ENCODE measurements at regions not wholly inside any gene's neighbourhood (a gene's known extent, or its start where the extent isn't known, plus 50 kb on each side); places are given as distances from the start of the nearest gene placed in this dataset.
"Not testable (repeated sequence)": the region's sequence is repeated elsewhere in the genome, so short reads cannot be mapped to it uniquely, and the experiment has no call there.

DNA sequence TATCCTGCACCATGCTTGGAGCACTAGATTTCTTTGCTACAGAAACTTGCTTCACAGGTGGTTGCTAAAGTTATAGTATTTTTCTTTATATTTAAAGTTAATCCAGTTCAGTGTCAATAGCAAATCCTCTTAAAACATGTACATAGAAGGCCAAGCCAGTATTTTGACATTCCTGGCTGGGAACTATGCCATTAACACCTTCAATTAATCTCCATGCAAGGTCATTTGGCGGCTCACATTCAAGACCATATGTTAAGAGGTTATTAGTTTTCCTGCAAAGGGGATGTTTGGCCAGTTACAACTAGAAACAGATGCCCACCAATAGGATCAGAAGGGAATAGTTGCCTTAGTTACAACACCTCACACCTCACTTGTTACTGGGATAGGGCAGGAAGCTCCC lies 261.3 kb upstream of the MEIS1 start:
- no peak for DNase-seq
- no peaks in the 10 kb centered on the region for H3K27me3 Mint-ChIP-seq
- no peaks in the 10 kb centered on the region for H3K36me3 Mint-ChIP-seq (ENCODE audit: low read depth)
- no peaks in the 10 kb centered on the region for H3K9me3 Mint-ChIP-seq
- H3K4me1 Mint-ChIP-seq = no peaks in the 10 kb centered on the region
- CTCF ChIA-PET = no interaction called here
- H3K4me3 Mint-ChIP-seq = no peak overlapping the region
- H3K27ac Mint-ChIP-seq = no peak overlapping the region
- POLR2A ChIA-PET = no interaction called here

DNA sequence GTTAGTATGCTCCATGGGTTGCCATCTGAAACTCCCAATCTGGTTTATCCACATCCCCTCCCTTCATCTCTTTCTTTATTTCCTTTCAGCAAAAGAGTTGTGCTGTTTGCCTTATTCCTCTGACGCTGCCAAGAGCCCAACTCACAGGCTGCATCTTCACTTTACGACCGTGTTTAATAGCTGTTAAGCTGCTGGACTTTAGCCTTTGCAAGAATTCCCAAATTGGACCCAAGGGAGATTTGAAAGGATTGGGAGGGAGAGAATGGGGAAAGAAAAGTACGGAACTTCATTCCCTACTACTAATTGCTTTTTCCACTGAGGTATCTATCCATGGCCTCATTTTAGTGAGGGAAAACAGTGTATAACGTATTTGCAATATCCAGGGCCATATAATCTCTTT lies 263.4 kb upstream of the MEIS1 start:
- CTCF ChIA-PET = no interaction called here
- H3K27me3 Mint-ChIP-seq = no peaks in the 10 kb centered on the region
- no peak overlapping the region for H3K4me3 Mint-ChIP-seq

DNA sequence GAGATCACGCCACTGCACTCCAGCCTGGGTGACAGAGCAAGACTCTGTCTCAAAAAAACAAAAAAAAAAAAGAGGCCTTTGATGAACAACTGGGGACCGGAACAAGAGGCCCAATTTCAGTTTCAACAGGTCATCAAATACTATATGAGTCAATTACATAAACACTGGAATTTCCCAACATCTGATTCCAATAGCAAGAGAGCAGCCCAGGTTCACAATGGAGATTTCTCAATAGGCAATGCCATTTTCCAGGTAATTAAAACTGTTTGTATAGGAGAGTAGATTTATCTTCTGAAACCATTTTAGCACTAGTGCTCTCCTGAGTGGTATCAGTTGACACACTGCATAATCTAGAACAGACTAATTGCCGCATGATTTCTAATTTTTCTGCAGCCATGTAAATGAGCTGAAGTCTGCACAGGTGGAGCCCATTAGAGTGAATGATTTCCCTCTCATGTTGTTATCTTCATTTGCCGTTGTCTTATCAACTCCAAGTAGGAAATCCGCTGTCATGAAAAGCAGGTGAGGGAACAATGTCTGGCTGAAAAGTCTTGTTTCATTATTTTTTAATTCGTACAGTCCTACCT lies 264.1 kb upstream of the MEIS1 start:
- CTCF ChIA-PET = no interaction called here
- DNase-seq = no peak

More for the DNA sequence above, 263.4 kb upstream of the MEIS1 start:
- Mint-ChIP-seq H3K4me1 (no peaks in the 10 kb centered on the region), H3K36me3 (ENCODE audit: low read depth) (no peaks in the 10 kb centered on the region), H3K27ac (no peak overlapping the region), H3K9me3 (no peaks in the 10 kb centered on the region)
- DNase-seq = no peak
- POLR2A ChIA-PET = no interaction called here

DNA sequence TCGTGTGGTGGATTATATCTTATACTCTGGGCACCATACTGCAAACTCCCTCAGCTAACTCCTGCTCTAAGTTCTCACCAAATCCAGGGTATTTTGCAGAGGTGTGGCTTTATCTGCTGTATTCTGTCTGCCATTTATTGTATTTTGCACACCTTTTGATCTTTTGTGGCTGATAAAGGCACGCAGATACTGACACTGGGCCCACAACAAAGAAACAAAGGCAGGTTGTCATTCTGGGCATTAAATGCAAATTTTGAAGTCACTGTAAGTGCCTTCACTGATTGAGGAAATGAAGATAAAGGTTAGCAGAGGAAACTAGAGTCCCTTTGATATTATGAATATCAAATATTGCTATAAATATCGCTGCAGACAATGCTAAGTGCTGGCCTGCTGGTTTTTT lies 265.8 kb upstream of the MEIS1 start:
- ChIA-PET POLR2A (no interaction called here), CTCF (no interaction called here)
- no peaks in the 10 kb centered on the region for H3K36me3 Mint-ChIP-seq (ENCODE audit: low read depth)
- H3K27ac Mint-ChIP-seq = no peak overlapping the region
- no peaks in the 10 kb centered on the region for H3K4me1 Mint-ChIP-seq
- no peak for DNase-seq
- no peaks in the 10 kb centered on the region for H3K9me3 Mint-ChIP-seq
- no peaks in the 10 kb centered on the region for H3K27me3 Mint-ChIP-seq
- H3K4me3 Mint-ChIP-seq = no peak overlapping the region

More for the DNA sequence above, 264.1 kb upstream of the MEIS1 start:
- no peaks in the 10 kb centered on the region for H3K27me3 Mint-ChIP-seq
- H3K36me3 Mint-ChIP-seq (ENCODE audit: low read depth) = no peaks in the 10 kb centered on the region
- no peak overlapping the region for H3K4me3 Mint-ChIP-seq
- H3K27ac Mint-ChIP-seq = no peak overlapping the region
- POLR2A ChIA-PET = no interaction called here
- H3K4me1 Mint-ChIP-seq = no peaks in the 10 kb centered on the region
- H3K9me3 Mint-ChIP-seq = no peaks in the 10 kb centered on the region

DNA sequence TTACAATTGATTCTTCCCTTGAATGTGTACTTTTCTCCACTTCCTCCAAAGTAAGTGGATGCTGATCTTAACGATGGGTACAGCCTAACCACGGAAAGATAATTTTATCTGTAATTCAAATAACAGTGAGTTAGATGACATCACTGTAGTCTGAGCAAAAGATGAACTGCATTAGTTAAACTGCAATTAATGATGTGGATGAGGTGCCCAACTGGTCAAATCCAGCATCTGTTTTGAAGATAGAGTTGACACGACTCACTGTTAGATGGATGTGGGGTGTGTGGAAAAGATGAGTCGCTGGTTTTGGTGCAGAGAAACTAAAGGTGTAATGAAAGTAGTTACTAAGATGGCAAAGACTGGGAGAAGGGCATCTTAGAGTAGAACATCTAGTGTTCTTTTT lies 270.5 kb upstream of the MEIS1 start:
- no peaks in the 10 kb centered on the region for H3K4me1 Mint-ChIP-seq
- CTCF ChIA-PET = no interaction called here
- no peak for DNase-seq

DNA sequence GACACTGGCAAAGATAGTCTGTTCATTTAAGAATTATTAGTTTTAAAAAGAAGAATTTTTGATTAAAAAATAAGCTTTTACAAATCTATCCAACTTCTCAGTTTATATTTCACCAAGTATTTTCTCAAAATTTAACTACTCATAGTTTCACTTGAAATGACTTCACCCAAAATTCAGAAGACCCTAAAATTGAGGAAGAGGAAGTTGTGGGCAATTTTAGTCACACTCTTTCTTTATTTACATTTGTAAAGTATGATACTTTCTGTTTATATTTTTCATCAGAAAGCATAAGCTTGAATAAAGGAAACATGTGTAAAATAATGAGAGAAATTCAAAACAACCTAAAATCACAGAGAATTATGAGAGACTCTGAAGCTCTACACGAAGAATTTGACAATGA lies 278.8 kb upstream of the MEIS1 start:
- ChIA-PET POLR2A (no interaction called here), CTCF (no interaction called here)
- DNase-seq = no peak
- Mint-ChIP-seq H3K27me3 (no peaks in the 10 kb centered on the region), H3K4me1 (no peaks in the 10 kb centered on the region), H3K27ac (no peak overlapping the region), H3K4me3 (no peak overlapping the region), H3K9me3 (peaks cover 14% of the 10 kb centered on the region), H3K36me3 (ENCODE audit: low read depth) (no peaks in the 10 kb centered on the region)

More for the DNA sequence above, 270.5 kb upstream of the MEIS1 start:
- no peaks in the 10 kb centered on the region for H3K27me3 Mint-ChIP-seq
- POLR2A ChIA-PET = no interaction called here
- no peaks in the 10 kb centered on the region for H3K36me3 Mint-ChIP-seq (ENCODE audit: low read depth)
- no peak overlapping the region for H3K27ac Mint-ChIP-seq
- H3K4me3 Mint-ChIP-seq = no peak overlapping the region
- no peaks in the 10 kb centered on the region for H3K9me3 Mint-ChIP-seq

DNA sequence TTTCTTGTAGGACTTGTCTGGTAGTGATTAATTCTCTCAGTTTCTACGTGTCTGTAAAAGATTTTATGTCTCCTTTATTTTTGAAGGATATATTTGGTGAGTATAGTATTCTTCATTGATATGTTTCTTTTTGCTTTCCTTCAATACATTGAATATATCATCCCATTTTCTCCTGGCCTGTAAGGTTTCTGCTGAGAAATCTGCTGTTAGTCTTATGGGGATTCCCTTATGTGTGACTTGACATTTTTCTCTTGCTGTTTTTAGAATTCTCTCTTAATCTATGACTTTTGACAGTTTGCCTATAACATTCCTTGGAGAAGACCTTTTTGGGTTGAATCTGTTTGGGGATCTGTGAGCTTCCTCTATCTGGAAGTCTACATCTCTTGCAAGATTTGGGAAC lies 281.0 kb upstream of the MEIS1 start:
- Mint-ChIP-seq H3K27ac (no peak overlapping the region), H3K36me3 (ENCODE audit: low read depth) (no peaks in the 10 kb centered on the region), H3K9me3 (peaks cover 16% of the 10 kb centered on the region), H3K4me3 (no peak overlapping the region), H3K4me1 (no peaks in the 10 kb centered on the region), H3K27me3 (no peaks in the 10 kb centered on the region)
- CTCF ChIA-PET = interaction anchor here (0.5 kb wide), 1 partner anchor 1314 kb away, joined by 3 read pairs; no protein-coding TSS in a partner anchor
- DNase-seq = no peak
- POLR2A ChIA-PET = no interaction called here

DNA sequence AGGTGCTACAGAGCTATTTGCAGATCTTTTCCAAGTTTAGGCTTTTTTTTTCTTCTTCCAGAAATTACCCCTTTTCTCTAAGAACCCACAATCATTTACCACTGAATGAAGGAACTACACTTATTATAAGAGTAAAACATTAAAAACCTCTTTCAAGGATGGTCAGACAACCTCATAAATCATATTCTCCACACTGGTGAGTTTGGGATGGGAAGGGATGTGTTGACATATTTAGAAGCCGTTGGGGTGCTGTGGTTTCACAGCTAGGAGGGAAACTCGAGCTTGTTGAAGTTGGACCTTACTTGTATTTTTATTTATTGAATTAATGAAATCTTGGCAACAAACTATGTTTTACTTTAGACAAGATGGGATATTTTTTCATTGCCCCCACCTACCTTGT lies 289.4 kb upstream of the MEIS1 start:
- H3K9me3 Mint-ChIP-seq = peaks cover 7% of the 10 kb centered on the region
- ChIA-PET CTCF (no interaction called here), POLR2A (no interaction called here)
- no peak for DNase-seq
- no peaks in the 10 kb centered on the region for H3K4me1 Mint-ChIP-seq
- H3K36me3 Mint-ChIP-seq (ENCODE audit: low read depth) = no peaks in the 10 kb centered on the region
- no peak overlapping the region for H3K27ac Mint-ChIP-seq
- no peaks in the 10 kb centered on the region for H3K27me3 Mint-ChIP-seq
- no peak overlapping the region for H3K4me3 Mint-ChIP-seq

DNA sequence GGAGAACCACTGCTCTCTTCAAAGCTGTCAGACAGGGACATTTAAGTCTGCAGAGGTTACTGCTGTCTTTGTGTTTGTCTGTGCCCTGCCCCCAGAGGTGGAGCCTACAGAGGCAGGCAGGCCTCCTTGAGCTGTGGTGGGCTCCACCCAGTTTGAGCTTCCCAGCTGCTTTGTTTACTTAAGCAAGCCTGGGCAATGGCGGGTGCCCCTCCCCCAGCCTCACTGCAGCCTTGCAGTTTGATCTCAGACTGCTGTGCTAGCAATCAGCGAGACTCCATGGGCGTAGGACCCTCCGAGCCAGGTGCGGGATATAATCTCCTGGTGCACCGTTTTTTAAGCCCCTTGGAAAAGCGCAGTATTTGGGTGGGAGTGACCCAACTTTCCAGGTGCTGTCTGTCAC lies 290.6 kb upstream of the MEIS1 start:
- H3K27me3 Mint-ChIP-seq; H3K4me1 Mint-ChIP-seq; H3K9me3 Mint-ChIP-seq; CTCF ChIA-PET; H3K36me3 Mint-ChIP-seq (ENCODE audit: low read depth); H3K27ac Mint-ChIP-seq; POLR2A ChIA-PET; DNase-seq; H3K4me3 Mint-ChIP-seq: not testable (repeated sequence)

DNA sequence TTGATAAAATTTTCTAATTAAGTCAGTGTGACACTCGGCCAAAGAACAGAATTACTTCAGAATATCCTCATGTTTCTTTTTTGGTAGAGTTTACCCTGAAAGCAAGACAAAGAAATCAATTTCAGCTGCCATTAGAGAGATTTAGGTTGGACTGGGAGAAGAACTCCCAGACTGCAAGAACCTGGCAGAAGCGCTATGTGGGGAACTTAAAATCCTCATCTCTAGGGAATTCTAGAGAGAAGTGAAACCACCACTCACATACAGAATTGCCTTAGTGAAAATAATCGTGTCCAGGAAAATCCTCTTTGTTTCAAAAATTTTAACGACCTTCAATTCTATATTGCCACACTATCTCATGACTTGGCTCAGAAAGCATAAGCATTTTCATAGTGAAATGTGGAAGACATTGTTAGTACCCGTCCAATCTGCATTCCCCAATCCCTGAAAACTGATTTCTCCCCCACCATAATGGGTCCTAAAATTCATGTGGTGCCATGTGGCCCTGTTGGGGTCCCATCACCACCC lies 297.3 kb upstream of the MEIS1 start:
- H3K27me3 Mint-ChIP-seq = no peaks in the 10 kb centered on the region
- DNase-seq = no peak
- ChIA-PET CTCF (no interaction called here), POLR2A (no interaction called here)
- H3K4me3 Mint-ChIP-seq = no peak overlapping the region
- no peaks in the 10 kb centered on the region for H3K36me3 Mint-ChIP-seq (ENCODE audit: low read depth)
- no peak overlapping the region for H3K27ac Mint-ChIP-seq
- no peaks in the 10 kb centered on the region for H3K9me3 Mint-ChIP-seq
- H3K4me1 Mint-ChIP-seq = no peaks in the 10 kb centered on the region

DNA sequence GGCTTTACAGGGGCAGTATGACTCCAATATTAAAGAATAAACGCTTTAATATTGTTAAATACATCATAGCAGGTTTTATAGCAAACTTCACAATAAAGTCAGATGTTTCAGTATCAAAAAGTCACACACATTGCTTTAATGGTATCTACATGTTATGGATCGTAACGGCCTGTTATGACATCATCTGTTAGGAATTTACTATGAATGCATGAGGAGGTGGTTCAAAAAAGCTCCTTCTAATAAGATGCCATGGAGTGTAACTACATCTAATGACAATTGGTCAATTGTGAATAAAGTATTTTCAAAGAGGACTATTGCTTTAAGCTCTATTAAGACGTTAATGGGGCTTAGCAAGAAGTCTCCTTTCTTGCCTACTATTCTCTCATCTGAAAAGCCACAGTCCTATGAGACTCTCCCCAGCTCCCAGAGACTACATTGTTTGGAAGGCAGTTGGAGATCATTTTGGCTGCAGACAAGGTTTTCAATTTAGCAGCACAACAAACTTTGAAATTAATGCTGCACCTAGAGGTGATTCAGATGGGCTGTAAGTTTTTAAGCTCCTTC lies 300.7 kb upstream of the MEIS1 start:
- Mint-ChIP-seq H3K27ac (no peak overlapping the region), H3K4me3 (no peak overlapping the region), H3K4me1 (no peaks in the 10 kb centered on the region), H3K27me3 (no peaks in the 10 kb centered on the region), H3K9me3 (no peaks in the 10 kb centered on the region), H3K36me3 (ENCODE audit: low read depth) (no peaks in the 10 kb centered on the region)
- ChIA-PET POLR2A (no interaction called here), CTCF (no interaction called here)
- no peak for DNase-seq

DNA sequence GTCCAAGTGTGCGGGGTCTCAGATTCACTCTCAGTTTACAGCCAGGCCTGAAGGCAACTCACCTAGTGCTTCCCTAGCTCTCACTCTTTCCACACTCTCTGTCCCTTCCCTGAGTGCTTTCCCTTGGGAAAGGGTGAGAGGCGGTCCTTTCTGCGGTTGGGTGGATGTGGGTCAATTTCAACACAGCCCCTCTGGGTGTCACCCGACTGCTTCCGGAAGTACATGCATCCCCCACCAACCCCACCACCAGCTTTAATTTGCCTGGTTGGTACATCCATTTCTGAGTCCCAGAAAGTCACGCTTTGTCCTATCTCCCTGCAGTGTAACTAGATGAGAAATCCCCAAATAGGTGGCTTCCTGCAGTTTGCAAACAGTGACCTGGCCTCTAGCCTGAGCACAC lies 307.3 kb upstream of the MEIS1 start:
- Mint-ChIP-seq H3K4me1 (no peaks in the 10 kb centered on the region), H3K27me3 (no peaks in the 10 kb centered on the region), H3K27ac (no peak overlapping the region), H3K36me3 (ENCODE audit: low read depth) (no peaks in the 10 kb centered on the region), H3K4me3 (no peak overlapping the region), H3K9me3 (no peaks in the 10 kb centered on the region)
- ChIA-PET CTCF (no interaction called here), POLR2A (no interaction called here)
- no peak for DNase-seq

DNA sequence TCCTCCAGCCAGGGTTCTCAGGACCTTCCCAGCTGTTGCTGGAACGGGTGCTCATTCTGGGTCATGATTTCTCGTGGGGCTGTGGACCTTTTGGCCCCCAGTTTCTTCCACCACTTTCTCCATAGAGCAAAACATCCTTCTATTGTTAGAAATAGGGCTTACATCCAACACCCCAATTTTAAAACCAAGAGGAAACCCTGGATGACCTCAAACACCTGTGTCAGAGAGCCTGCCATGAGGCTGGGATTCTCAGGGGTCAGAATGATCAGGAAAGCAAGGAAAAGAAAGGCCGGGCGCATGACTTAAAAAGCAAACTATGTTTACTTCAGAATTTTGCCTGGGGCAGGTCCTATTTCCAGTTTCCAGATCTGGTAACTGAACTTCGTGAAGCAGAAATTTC lies 307.9 kb upstream of the MEIS1 start:
- H3K4me3 Mint-ChIP-seq = no peak overlapping the region
- CTCF ChIA-PET = no interaction called here

DNA sequence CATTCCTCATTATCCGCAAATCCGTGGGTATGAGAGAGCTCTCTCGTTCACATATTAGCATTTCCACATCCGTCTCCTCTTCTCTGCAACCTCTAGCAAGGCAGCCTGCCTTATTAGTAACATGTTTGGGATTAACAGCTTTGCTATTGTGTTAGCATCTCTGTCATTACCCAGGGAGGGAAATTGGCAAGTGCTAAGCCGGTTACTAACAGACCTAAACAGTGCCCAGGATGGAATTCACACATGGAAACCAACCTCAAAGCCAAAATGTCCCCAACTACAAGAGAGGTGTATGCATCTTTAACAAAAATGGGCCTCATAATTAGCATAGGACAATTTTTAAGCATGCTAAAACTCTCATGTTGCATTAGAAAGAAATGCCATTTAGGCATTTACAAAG lies 309.0 kb upstream of the MEIS1 start:
- Mint-ChIP-seq H3K4me3 (no peak overlapping the region), H3K36me3 (ENCODE audit: low read depth) (no peaks in the 10 kb centered on the region), H3K9me3 (no peaks in the 10 kb centered on the region), H3K4me1 (no peaks in the 10 kb centered on the region), H3K27me3 (no peaks in the 10 kb centered on the region), H3K27ac (no peak overlapping the region)
- POLR2A ChIA-PET = no interaction called here
- no peak for DNase-seq
- CTCF ChIA-PET = no interaction called here

More for the DNA sequence above, 307.9 kb upstream of the MEIS1 start:
- POLR2A ChIA-PET = no interaction called here
- Mint-ChIP-seq H3K27me3 (no peaks in the 10 kb centered on the region), H3K36me3 (ENCODE audit: low read depth) (no peaks in the 10 kb centered on the region), H3K27ac (no peak overlapping the region), H3K4me1 (no peaks in the 10 kb centered on the region), H3K9me3 (no peaks in the 10 kb centered on the region)
- DNase-seq = no peak

All from activated CD4-positive, alpha-beta T cell treated with anti-CD3 and anti-CD28 coated beads, Interleukin-2, amount 10 ng/mL, durations not matched to agents 7 days and 5 days (primary cell).